Ectodermal cell (in vitro differentiated cells): ENCODE measurements at regions not wholly inside any gene's neighbourhood (a gene's known extent, or its start where the extent isn't known, plus 50 kb on each side); places are given as distances from the start of the nearest gene placed in this dataset.

Source experiments
- H3K27ac ChIP-seq: 2 replicates; pipeline ENCODE4 v1.7.0; 2013; ENCODE audit warnings: mild to moderate bottlenecking, low read depth, low read length; ENCODE audit not compliant: insufficient read depth, poor library complexity, severe bottlenecking
- H3K27me3 ChIP-seq: 2 replicates; pipeline ENCODE4 v1.7.0; 2013; ENCODE audit warnings: mild to moderate bottlenecking, low read length; ENCODE audit not compliant: insufficient read depth, control insufficient read depth, poor library complexity, severe bottlenecking
- H3K36me3 ChIP-seq: one replicate; pipeline ENCODE4 v1.7.0; 2013; ENCODE audit warnings: low read length; ENCODE audit not compliant: control insufficient read depth, insufficient read depth
- H3K4me1 ChIP-seq: one replicate; pipeline ENCODE4 v1.7.0; 2013; ENCODE audit warnings: low read length; ENCODE audit not compliant: control insufficient read depth, insufficient read depth
- H3K4me3 ChIP-seq: 2 replicates; pipeline ENCODE4 v1.7.0; 2013; ENCODE audit warnings: low read depth, low read length, control low read depth; ENCODE audit not compliant: insufficient read depth
- H3K9me3 ChIP-seq: 2 replicates; pipeline ENCODE4 v1.7.0; 2013; ENCODE audit warnings: mild to moderate bottlenecking, low read length, moderate library complexity; ENCODE audit not compliant: control insufficient read depth
- WGBS, 2 experiments: methylation state at CpG; one replicate each; pipeline ENCODE4 v1.1.7; 2013; ENCODE audit warnings: missing lambda C conversion rate in 2 of 2; 5-methylcytosine and 5-hydroxymethylcytosine counted together

GRCh38 chr3:162641907-162642306 lies 1145.3 kb downstream of the OTOL1 start:
- Histone ChIP-seq H3K9me3 (no peaks in the 10 kb centered on the region), H3K4me1 (no peaks in the 10 kb centered on the region), H3K27ac (no peak overlapping the region), H3K27me3 (no peaks in the 10 kb centered on the region), H3K4me3 (no peak overlapping the region), H3K36me3 (no peaks in the 10 kb centered on the region)
- WGBS, 2 experiments: 83 to 97% methylated on average over 1 to 2 of the region's 2 CpGs

GRCh38 chr3:162643245-162643644 lies 1146.6 kb downstream of the OTOL1 start:
- Histone ChIP-seq H3K27ac (no peak overlapping the region), H3K36me3 (no peaks in the 10 kb centered on the region), H3K9me3 (no peaks in the 10 kb centered on the region), H3K27me3 (no peaks in the 10 kb centered on the region), H3K4me1 (no peaks in the 10 kb centered on the region), H3K4me3 (no peak overlapping the region)
- 50% methylated on average over 2 of the region's 2 CpGs; no CpG with 5 or more reads in 1 of the 2 experiments for whole genome bisulfite sequencing, 2 experiments

GRCh38 chr3:162647321-162647720 lies 1150.7 kb downstream of the OTOL1 start:
- WGBS, 2 experiments: 47 to 48% methylated on average over 2 of the region's 2 CpGs
- Histone ChIP-seq H3K27me3 (no peaks in the 10 kb centered on the region), H3K4me1 (no peaks in the 10 kb centered on the region), H3K36me3 (no peaks in the 10 kb centered on the region), H3K4me3 (no peak overlapping the region), H3K27ac (no peak overlapping the region), H3K9me3 (no peaks in the 10 kb centered on the region)

- no peak overlapping the region for H3K27ac ChIP-seq
- H3K4me1 ChIP-seq: no peaks in the 10 kb centered on the region
- no peak overlapping the region for H3K4me3 ChIP-seq
- 100% methylated on average over 1 of the region's 1 CpG; no CpG with 5 or more reads in 1 of the 2 experiments for WGBS, 2 experiments
- H3K27me3 ChIP-seq: no peaks in the 10 kb centered on the region
- no peaks in the 10 kb centered on the region for H3K36me3 ChIP-seq
- no peaks in the 10 kb centered on the region for H3K9me3 ChIP-seq
Observed at GRCh38 chr3:162658003-162658402, 1161.4 kb downstream of the OTOL1 start.

GRCh38 chr3:162665684-162666391 lies 1169.2 kb downstream of the OTOL1 start:
- no peak overlapping the region for H3K4me3 ChIP-seq
- WGBS, 2 experiments: 95 to 100% methylated on average over 1 of the region's 1 CpG
- H3K9me3 ChIP-seq: no peaks in the 10 kb centered on the region
- H3K36me3 ChIP-seq: no peaks in the 10 kb centered on the region
- no peaks in the 10 kb centered on the region for H3K4me1 ChIP-seq
- no peaks in the 10 kb centered on the region for H3K27me3 ChIP-seq
- no peak overlapping the region for H3K27ac ChIP-seq

GRCh38 chr3:162666835-162667234 lies 1170.2 kb downstream of the OTOL1 start:
- WGBS, 2 experiments: 94 to 96% methylated on average over 9 to 10 of the region's 10 CpGs
- Histone ChIP-seq H3K4me3 (no peak overlapping the region), H3K4me1 (no peaks in the 10 kb centered on the region), H3K27ac (no peak overlapping the region), H3K36me3 (no peaks in the 10 kb centered on the region), H3K27me3 (no peaks in the 10 kb centered on the region), H3K9me3 (no peaks in the 10 kb centered on the region)

- Histone ChIP-seq H3K4me1 (no peaks in the 10 kb centered on the region), H3K36me3 (no peaks in the 10 kb centered on the region)
Observed at GRCh38 chr3:162670181-162670580, 1173.6 kb downstream of the OTOL1 start.

GRCh38 chr3:162677475-162677874 lies 1180.9 kb downstream of the OTOL1 start:
- H3K9me3 ChIP-seq: no peaks in the 10 kb centered on the region
- H3K27me3 ChIP-seq: no peaks in the 10 kb centered on the region
- H3K4me1 ChIP-seq: no peaks in the 10 kb centered on the region
- no peak overlapping the region for H3K27ac ChIP-seq
- H3K36me3 ChIP-seq: no peaks in the 10 kb centered on the region
- H3K4me3 ChIP-seq: no peak overlapping the region
- WGBS, 2 experiments: 100% methylated on average over 1 of the region's 1 CpG; no CpG with 5 or more reads in 1 of the 2 experiments

More at GRCh38 chr3:162670181-162670580, 1173.6 kb downstream of the OTOL1 start:
- no peak overlapping the region for H3K4me3 ChIP-seq
- H3K27me3 ChIP-seq: no peaks in the 10 kb centered on the region
- no peak overlapping the region for H3K27ac ChIP-seq
- no peaks in the 10 kb centered on the region for H3K9me3 ChIP-seq

- no peak overlapping the region for H3K27ac ChIP-seq
- H3K4me1 ChIP-seq: no peaks in the 10 kb centered on the region
- no peak overlapping the region for H3K4me3 ChIP-seq
- WGBS, 2 experiments: 89 to 92% methylated on average over 2 of the region's 2 CpGs
- no peaks in the 10 kb centered on the region for H3K9me3 ChIP-seq
- no peaks in the 10 kb centered on the region for H3K36me3 ChIP-seq
- no peaks in the 10 kb centered on the region for H3K27me3 ChIP-seq
Observed at GRCh38 chr3:162678941-162679340, 1182.3 kb downstream of the OTOL1 start.

- no peaks in the 10 kb centered on the region for H3K9me3 ChIP-seq
- H3K27me3 ChIP-seq: no peaks in the 10 kb centered on the region
- WGBS, 2 experiments: 61 to 62% methylated on average over 3 of the region's 3 CpGs
- no peaks in the 10 kb centered on the region for H3K4me1 ChIP-seq
- H3K27ac ChIP-seq: no peak overlapping the region
- no peak overlapping the region for H3K4me3 ChIP-seq
- no peaks in the 10 kb centered on the region for H3K36me3 ChIP-seq
Observed at GRCh38 chr3:162684260-162684659, 1187.7 kb downstream of the OTOL1 start.
